ENCODE measurements at regions not wholly inside any gene's neighbourhood (a gene's known extent, or its start where the extent isn't known, plus 50 kb on each side); places are given as distances from the start of the nearest gene placed in this dataset.

GRCh38 chr2:19841918-19842693 is 59.7 kb downstream of the TTC32 start:
- no peaks in the 10 kb centered on the region for H3K27me3 ChIP-seq (ENCODE audit: insufficient read depth, poor library complexity, severe bottlenecking)
- no peaks in the 10 kb centered on the region for H3K4me1 ChIP-seq (ENCODE audit: insufficient read depth, poor library complexity, severe bottlenecking)
- no peak overlapping the region for H3K27ac ChIP-seq (ENCODE audit: poor library complexity, severe bottlenecking)
- DNase-seq (ENCODE audit: low spot score) (peak; percentile 12), ATAC-seq (ENCODE audit: low read depth) (no peak)
- H3K36me3 ChIP-seq (ENCODE audit: low read depth), result no peaks in the 10 kb centered on the region
- TF ChIP-seq CTCF (IDR thresholded peaks at IDR 0.05; ENCODE audit: poor library complexity, severe bottlenecking), result no peak
- H3K9me3 ChIP-seq (ENCODE audit: severe bottlenecking), result no peaks in the 10 kb centered on the region
- H3K4me3 ChIP-seq (ENCODE audit: severe bottlenecking), result no peak overlapping the region

- no peak for TF ChIP-seq CTCF (IDR thresholded peaks at IDR 0.05; ENCODE audit: poor library complexity, severe bottlenecking)
- DNase-seq (ENCODE audit: low spot score) (no peak), ATAC-seq (ENCODE audit: low read depth) (no peak)
- Histone ChIP-seq H3K9me3 (ENCODE audit: severe bottlenecking) (no peaks in the 10 kb centered on the region), H3K27me3 (ENCODE audit: insufficient read depth, poor library complexity, severe bottlenecking) (no peaks in the 10 kb centered on the region), H3K36me3 (ENCODE audit: low read depth) (no peaks in the 10 kb centered on the region), H3K27ac (ENCODE audit: poor library complexity, severe bottlenecking) (no peak overlapping the region), H3K4me1 (ENCODE audit: insufficient read depth, poor library complexity, severe bottlenecking) (no peaks in the 10 kb centered on the region), H3K4me3 (ENCODE audit: severe bottlenecking) (no peak overlapping the region)
Observed at GRCh38 chr2:19839438-19839837, 62.3 kb downstream of the TTC32 start.

DNA sequence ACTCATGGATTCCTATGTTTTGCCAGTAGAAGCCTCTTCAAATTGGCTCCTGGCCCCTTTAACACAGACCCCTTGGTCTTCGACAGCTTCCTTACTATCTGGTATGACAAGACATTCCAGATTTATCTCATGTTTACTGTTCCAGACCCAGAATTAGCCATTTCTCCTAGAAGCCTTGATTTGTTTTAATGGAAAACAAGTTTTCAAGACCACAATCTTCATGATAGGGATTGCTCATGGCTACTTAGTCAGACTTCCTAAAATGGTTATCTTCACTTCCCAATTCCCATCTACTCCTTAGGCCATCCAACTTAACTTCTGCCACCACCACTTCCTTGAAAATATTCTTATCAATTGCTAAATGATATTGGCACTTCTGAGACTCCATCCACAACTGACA is 63.2 kb downstream of the TTC32 start:
- H3K27me3 ChIP-seq (ENCODE audit: insufficient read depth, poor library complexity, severe bottlenecking), result no peaks in the 10 kb centered on the region
- DNase-seq (ENCODE audit: low spot score) (no peak), ATAC-seq (ENCODE audit: low read depth) (no peak)

DNA sequence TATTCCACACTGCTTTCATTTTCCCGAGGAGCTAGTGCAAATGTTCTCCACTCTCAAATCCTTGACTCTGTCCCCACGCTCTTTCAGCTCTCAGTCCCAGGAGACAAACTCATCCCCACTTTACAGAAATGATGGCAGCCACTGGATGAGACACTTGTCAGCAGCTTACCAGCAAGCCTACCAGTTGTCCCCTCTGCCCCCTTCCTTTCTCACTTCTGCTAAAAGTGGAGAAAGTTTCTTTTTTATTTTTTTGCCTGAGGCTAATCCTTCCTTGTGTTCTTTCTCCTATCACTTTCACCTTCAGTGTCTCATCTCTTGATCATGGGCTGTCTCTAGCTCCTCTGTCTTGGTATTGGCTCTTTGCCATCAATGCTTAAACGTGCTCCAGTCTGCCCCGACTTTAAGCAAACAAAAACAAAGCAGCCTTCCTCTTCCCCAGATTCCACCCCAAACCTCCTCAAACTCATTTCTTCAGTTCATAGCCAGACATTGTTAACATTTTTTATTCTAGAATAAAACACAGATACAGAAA is 64.5 kb downstream of the TTC32 start:
- DNase-seq (ENCODE audit: low spot score), result no peak

More for the DNA sequence above, 63.2 kb downstream of the TTC32 start:
- Histone ChIP-seq H3K9me3 (ENCODE audit: severe bottlenecking) (no peaks in the 10 kb centered on the region), H3K36me3 (ENCODE audit: low read depth) (no peaks in the 10 kb centered on the region), H3K4me1 (ENCODE audit: insufficient read depth, poor library complexity, severe bottlenecking) (no peaks in the 10 kb centered on the region), H3K4me3 (ENCODE audit: severe bottlenecking) (no peak overlapping the region), H3K27ac (ENCODE audit: poor library complexity, severe bottlenecking) (no peak overlapping the region)
- TF ChIP-seq CTCF (IDR thresholded peaks at IDR 0.05; ENCODE audit: poor library complexity, severe bottlenecking), result no peak

More for the DNA sequence above, 64.5 kb downstream of the TTC32 start:
- H3K9me3 ChIP-seq (ENCODE audit: severe bottlenecking), result no peaks in the 10 kb centered on the region
- H3K4me1 ChIP-seq (ENCODE audit: insufficient read depth, poor library complexity, severe bottlenecking), result no peaks in the 10 kb centered on the region
- no peak for TF ChIP-seq CTCF (IDR thresholded peaks at IDR 0.05; ENCODE audit: poor library complexity, severe bottlenecking)
- no peak for ATAC-seq (ENCODE audit: low read depth)
- H3K27ac ChIP-seq (ENCODE audit: poor library complexity, severe bottlenecking), result no peak overlapping the region
- H3K27me3 ChIP-seq (ENCODE audit: insufficient read depth, poor library complexity, severe bottlenecking), result no peaks in the 10 kb centered on the region
- H3K36me3 ChIP-seq (ENCODE audit: low read depth), result no peaks in the 10 kb centered on the region
- H3K4me3 ChIP-seq (ENCODE audit: severe bottlenecking), result no peak overlapping the region

Data from RWPE2 (cell line).